Liver (tissue), 8 donors: ENCODE measurements at regions not wholly inside any gene's neighbourhood (a gene's known extent, or its start where the extent isn't known, plus 50 kb on each side); places are given as distances from the start of the nearest gene placed in this dataset.

Experiments used
- DNase-seq: peaks from one replicate; pipeline ENCODE4 v3.0.0-alpha.2; 2017; ENCODE audit warnings: low spot score
- H3K27ac ChIP-seq, 2 donors: one replicate each; pipeline ENCODE4 v1.7.0; 2013; ENCODE audit warnings: inconsistent platforms in 2 of 2, low read length in 2 of 2, control low read depth in 1 of 2, low read depth in 1 of 2, mild to moderate bottlenecking in 1 of 2
- H3K27me3 ChIP-seq, 4 donors: one replicate each; pipeline versions ENCODE4 v1.6.1 to v1.7.0; 2013; ENCODE audit warnings: low read length in 3 of 4, inconsistent platforms in 1 of 4, mild to moderate bottlenecking in 1 of 4, moderate library complexity in 1 of 4; ENCODE audit not compliant: control insufficient read depth in 4 of 4, insufficient read depth in 4 of 4
- H3K36me3 ChIP-seq, 4 donors: one replicate each; pipeline versions ENCODE4 v1.6.1 to v1.7.0; 2013; ENCODE audit warnings: low read length in 3 of 4, mild to moderate bottlenecking in 3 of 4, low read depth in 1 of 4, moderate library complexity in 1 of 4; ENCODE audit not compliant: control insufficient read depth in 4 of 4, insufficient read depth in 3 of 4
- H3K4me1 ChIP-seq, 4 donors: one replicate each; pipeline versions ENCODE4 v1.6.1 to v1.7.0; 2013; ENCODE audit warnings: low read length in 3 of 4, mild to moderate bottlenecking in 3 of 4, moderate library complexity in 1 of 4; ENCODE audit not compliant: control insufficient read depth in 4 of 4, insufficient read depth in 4 of 4
- H3K4me3 ChIP-seq, 3 donors: one replicate each; pipeline versions ENCODE4 v1.6.1 to v1.7.0; 2013; ENCODE audit warnings: low read length in 3 of 3, control low read depth in 1 of 3, low read depth in 1 of 3, mild to moderate bottlenecking in 1 of 3
- H3K9ac ChIP-seq, 2 donors: one replicate each; pipeline ENCODE4 v1.7.0; 2013; ENCODE audit warnings: low read length in 2 of 2, mild to moderate bottlenecking in 2 of 2, moderate library complexity in 2 of 2, control low read depth in 1 of 2, low read depth in 1 of 2
- H3K9me3 ChIP-seq, 4 donors: one replicate each; pipeline versions ENCODE4 v1.6.1 to v1.7.0; 2013; ENCODE audit warnings: low read length in 3 of 4; ENCODE audit not compliant: control insufficient read depth in 4 of 4
- EGR1 ChIP-seq, 2 donors: IDR thresholded peaks; 2 replicates each; pipeline ENCODE4 v1.6.1; 2016 to 2018; ENCODE audit warnings: antibody characterized with exemption in 2 of 2, low read depth in 2 of 2
- FOXA1 ChIP-seq: IDR thresholded peaks from 2 replicates; pipeline ENCODE4 v1.6.1; 2016; ENCODE audit warnings: antibody characterized with exemption
- FOXA2 ChIP-seq: IDR thresholded peaks from 2 replicates; pipeline ENCODE4 v1.6.1; 2016; ENCODE audit warnings: antibody characterized with exemption
- GABPA ChIP-seq, 2 donors: IDR thresholded peaks in 1 of 2; conservative IDR thresholded peaks in 1 of 2; 2 replicates each; pipeline ENCODE4 v1.6.1; 2016; ENCODE audit warnings: antibody characterized with exemption in 2 of 2, mild to moderate bottlenecking in 1 of 2, moderate library complexity in 1 of 2
- HNF4A ChIP-seq, 2 donors: conservative IDR thresholded peaks; 2 replicates each; pipeline ENCODE4 v1.6.1; 2016; ENCODE audit warnings: antibody characterized with exemption in 2 of 2, mild to moderate bottlenecking in 2 of 2
- HNF4G ChIP-seq: IDR thresholded peaks from 2 replicates; pipeline ENCODE4 v1.6.1; 2016; ENCODE audit warnings: antibody characterized with exemption
- JUND ChIP-seq, 2 donors: IDR thresholded peaks; 2 replicates each; pipeline ENCODE4 v1.6.1; 2016; ENCODE audit warnings: antibody characterized with exemption in 2 of 2
- NR2F2 ChIP-seq: IDR thresholded peaks from 2 replicates; pipeline ENCODE4 v1.6.1; 2016; ENCODE audit warnings: antibody characterized with exemption
- RAD21 ChIP-seq, 2 donors: IDR thresholded peaks; 2 replicates each; pipeline ENCODE4 v1.6.1; 2016; ENCODE audit warnings: antibody characterized with exemption in 2 of 2, mild to moderate bottlenecking in 2 of 2
- RXRA ChIP-seq, 2 donors: IDR thresholded peaks; 2 replicates each; pipeline ENCODE4 v1.6.1; 2017 to 2018; ENCODE audit warnings: antibody characterized with exemption in 2 of 2, mild to moderate bottlenecking in 1 of 2
- SP1 ChIP-seq: IDR thresholded peaks from 2 replicates; pipeline ENCODE4 v1.6.1; 2018; ENCODE audit warnings: antibody characterized with exemption, mild to moderate bottlenecking
- TAF1 ChIP-seq: conservative IDR thresholded peaks from 2 replicates; pipeline ENCODE4 v1.6.1; 2016; ENCODE audit warnings: antibody characterized with exemption, mild to moderate bottlenecking
- YY1 ChIP-seq: IDR thresholded peaks from 2 replicates; pipeline ENCODE4 v1.6.1; 2016; ENCODE audit warnings: antibody characterized with exemption, mild to moderate bottlenecking
- WGBS: extraction: QIAGEN DNeasy Blood & Tissue Kit; methylation state at CpG from one replicate; pipeline ENCODE4 v1.1.7; 2013; 5-methylcytosine and 5-hydroxymethylcytosine counted together
- TF ChIP-seq, protein P1 (sequence below): IDR thresholded peaks from 2 replicates; pipeline ENCODE4 v1.6.1; 2016; ENCODE audit warnings: antibody characterized with exemption
- TF ChIP-seq, protein P2 (sequence below): fragments of 150-350 bp; IDR thresholded peaks from 2 replicates; pipeline ENCODE4 v1.5.1; 2017; ENCODE audit warnings: improper control_type of control experiment, low read depth, low read length; ENCODE audit not compliant: missing input control
- TF ChIP-seq, protein P3 (sequence below): IDR thresholded peaks from 2 replicates; pipeline ENCODE4 v1.6.1; 2016; ENCODE audit warnings: antibody characterized with exemption
- TF ChIP-seq, protein P4 (sequence below): IDR thresholded peaks from 2 replicates; pipeline ENCODE4 v1.6.1; 2016; ENCODE audit warnings: antibody characterized with exemption
- TF ChIP-seq, protein P5 (sequence below): IDR thresholded peaks from 2 replicates; pipeline ENCODE4 v1.6.1; 2016; ENCODE audit warnings: antibody characterized with exemption, mild to moderate bottlenecking
- donor health status: healthy.
- donor health status: healthy.
- donor health status: healthy.
- donor health status: healthy.
- donor health status: healthy.

DNA sequence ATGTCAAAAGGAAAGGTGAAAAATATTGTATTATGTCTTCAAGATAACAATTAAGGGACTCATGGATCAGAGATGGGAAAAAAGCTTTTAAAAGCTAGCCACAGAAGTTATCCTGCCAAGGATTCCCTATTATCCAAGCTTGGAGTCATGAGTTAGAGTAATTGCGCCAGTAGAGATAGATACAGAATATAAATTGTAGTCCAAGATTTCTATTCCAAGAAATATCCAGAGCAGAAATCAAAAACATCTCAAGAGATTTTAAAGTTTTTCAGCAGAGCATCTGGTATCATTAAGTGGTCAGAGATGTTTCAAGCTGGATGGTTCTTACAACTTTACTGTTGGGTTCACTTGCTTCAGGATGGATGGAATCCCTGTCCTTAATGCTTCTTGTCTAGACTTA is 186.7 kb downstream of the PCDH18 start (continued):
- TF ChIP-seq, protein P1, sequence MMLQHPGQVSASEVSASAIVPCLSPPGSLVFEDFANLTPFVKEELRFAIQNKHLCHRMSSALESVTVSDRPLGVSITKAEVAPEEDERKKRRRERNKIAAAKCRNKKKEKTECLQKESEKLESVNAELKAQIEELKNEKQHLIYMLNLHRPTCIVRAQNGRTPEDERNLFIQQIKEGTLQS = no peak
- no peak for TF ChIP-seq SP1
- TF ChIP-seq, protein P2, sequence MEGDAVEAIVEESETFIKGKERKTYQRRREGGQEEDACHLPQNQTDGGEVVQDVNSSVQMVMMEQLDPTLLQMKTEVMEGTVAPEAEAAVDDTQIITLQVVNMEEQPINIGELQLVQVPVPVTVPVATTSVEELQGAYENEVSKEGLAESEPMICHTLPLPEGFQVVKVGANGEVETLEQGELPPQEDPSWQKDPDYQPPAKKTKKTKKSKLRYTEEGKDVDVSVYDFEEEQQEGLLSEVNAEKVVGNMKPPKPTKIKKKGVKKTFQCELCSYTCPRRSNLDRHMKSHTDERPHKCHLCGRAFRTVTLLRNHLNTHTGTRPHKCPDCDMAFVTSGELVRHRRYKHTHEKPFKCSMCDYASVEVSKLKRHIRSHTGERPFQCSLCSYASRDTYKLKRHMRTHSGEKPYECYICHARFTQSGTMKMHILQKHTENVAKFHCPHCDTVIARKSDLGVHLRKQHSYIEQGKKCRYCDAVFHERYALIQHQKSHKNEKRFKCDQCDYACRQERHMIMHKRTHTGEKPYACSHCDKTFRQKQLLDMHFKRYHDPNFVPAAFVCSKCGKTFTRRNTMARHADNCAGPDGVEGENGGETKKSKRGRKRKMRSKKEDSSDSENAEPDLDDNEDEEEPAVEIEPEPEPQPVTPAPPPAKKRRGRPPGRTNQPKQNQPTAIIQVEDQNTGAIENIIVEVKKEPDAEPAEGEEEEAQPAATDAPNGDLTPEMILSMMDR = no peak
- TF ChIP-seq NR2F2 = no peak

DNA sequence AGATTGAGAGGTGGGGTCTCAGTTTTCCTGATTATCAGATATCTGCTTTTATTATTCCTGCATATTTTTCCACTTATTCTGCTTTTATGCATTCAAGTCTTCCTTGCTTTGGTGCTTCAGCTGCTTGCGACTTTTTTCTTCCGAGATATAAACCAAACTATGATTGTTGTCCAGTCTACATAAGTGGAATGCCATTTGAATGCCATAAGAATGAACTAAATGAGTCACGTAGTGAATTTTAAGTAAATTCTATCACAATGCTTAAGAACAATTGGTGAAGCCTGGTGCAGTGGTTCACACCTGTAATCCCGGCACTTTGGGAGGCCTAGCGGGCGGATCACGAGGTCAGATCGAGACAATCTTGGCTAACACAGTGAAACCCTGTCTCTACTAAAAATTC is 189.1 kb downstream of the PCDH18 start:
- H3K27me3 ChIP-seq = no peaks in the 10 kb centered on the region
- WGBS = 78% methylated on average over 8 of the region's 8 CpGs

DNA sequence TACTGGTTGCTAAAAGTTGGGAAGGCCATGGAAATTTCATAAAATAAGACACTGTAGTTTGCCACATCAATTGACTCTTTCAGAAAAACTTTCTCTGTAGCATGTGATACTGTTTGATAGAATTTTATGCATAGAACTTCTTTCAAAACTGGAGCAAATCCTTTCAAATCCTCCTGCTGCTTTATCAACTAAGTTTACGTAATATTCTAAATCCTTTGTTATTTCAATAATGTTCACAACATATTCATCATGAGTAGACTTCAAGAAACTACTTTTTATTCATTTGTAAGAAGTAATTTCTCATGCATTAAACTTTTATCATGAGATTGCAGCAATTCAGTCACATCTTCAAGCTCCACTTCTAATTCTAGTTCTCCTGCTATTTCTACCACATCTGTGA is 199.3 kb downstream of the PCDH18 start:
- Histone ChIP-seq H3K36me3 (no peaks in the 10 kb centered on the region), H3K4me3 (no peak overlapping the region), H3K27me3 (no peaks in the 10 kb centered on the region), H3K9me3 (no peaks in the 10 kb centered on the region), H3K27ac (no peak overlapping the region), H3K4me1 (no peaks in the 10 kb centered on the region), H3K9ac (no peak overlapping the region)
- DNase-seq = no peak
- WGBS = 72% methylated on average over 1 of the region's 1 CpG
- TF ChIP-seq, protein P3, sequence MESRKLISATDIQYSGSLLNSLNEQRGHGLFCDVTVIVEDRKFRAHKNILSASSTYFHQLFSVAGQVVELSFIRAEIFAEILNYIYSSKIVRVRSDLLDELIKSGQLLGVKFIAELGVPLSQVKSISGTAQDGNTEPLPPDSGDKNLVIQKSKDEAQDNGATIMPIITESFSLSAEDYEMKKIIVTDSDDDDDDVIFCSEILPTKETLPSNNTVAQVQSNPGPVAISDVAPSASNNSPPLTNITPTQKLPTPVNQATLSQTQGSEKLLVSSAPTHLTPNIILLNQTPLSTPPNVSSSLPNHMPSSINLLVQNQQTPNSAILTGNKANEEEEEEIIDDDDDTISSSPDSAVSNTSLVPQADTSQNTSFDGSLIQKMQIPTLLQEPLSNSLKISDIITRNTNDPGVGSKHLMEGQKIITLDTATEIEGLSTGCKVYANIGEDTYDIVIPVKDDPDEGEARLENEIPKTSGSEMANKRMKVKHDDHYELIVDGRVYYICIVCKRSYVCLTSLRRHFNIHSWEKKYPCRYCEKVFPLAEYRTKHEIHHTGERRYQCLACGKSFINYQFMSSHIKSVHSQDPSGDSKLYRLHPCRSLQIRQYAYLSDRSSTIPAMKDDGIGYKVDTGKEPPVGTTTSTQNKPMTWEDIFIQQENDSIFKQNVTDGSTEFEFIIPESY = no peak
- TF ChIP-seq NR2F2 = no peak
- no peak for TF ChIP-seq HNF4G
- TF ChIP-seq RXRA (IDR thresholded peaks at IDR 0.05) = no peak
- TF ChIP-seq, protein P4, sequence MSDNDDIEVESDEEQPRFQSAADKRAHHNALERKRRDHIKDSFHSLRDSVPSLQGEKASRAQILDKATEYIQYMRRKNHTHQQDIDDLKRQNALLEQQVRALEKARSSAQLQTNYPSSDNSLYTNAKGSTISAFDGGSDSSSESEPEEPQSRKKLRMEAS = no peak
- TF ChIP-seq YY1 = no peak
- TF ChIP-seq TAF1 = no peak
- no peak for TF ChIP-seq HNF4A (conservative IDR thresholded peaks at IDR 0.05)
- TF ChIP-seq, protein P5, sequence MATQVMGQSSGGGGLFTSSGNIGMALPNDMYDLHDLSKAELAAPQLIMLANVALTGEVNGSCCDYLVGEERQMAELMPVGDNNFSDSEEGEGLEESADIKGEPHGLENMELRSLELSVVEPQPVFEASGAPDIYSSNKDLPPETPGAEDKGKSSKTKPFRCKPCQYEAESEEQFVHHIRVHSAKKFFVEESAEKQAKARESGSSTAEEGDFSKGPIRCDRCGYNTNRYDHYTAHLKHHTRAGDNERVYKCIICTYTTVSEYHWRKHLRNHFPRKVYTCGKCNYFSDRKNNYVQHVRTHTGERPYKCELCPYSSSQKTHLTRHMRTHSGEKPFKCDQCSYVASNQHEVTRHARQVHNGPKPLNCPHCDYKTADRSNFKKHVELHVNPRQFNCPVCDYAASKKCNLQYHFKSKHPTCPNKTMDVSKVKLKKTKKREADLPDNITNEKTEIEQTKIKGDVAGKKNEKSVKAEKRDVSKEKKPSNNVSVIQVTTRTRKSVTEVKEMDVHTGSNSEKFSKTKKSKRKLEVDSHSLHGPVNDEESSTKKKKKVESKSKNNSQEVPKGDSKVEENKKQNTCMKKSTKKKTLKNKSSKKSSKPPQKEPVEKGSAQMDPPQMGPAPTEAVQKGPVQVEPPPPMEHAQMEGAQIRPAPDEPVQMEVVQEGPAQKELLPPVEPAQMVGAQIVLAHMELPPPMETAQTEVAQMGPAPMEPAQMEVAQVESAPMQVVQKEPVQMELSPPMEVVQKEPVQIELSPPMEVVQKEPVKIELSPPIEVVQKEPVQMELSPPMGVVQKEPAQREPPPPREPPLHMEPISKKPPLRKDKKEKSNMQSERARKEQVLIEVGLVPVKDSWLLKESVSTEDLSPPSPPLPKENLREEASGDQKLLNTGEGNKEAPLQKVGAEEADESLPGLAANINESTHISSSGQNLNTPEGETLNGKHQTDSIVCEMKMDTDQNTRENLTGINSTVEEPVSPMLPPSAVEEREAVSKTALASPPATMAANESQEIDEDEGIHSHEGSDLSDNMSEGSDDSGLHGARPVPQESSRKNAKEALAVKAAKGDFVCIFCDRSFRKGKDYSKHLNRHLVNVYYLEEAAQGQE = no peak
- TF ChIP-seq FOXA2 = no peak
- TF ChIP-seq EGR1 (IDR thresholded peaks at IDR 0.05; ENCODE audit: low read depth in 2 of 2) = no peak
- no peak for TF ChIP-seq RAD21 (IDR thresholded peaks at IDR 0.05)
- no peak for TF ChIP-seq GABPA (IDR thresholded peaks at IDR 0.05 in 1 of 2, conservative IDR thresholded peaks at IDR 0.05 in 1 of 2)
- no peak for TF ChIP-seq JUND (IDR thresholded peaks at IDR 0.05)

More for the DNA sequence above, 189.1 kb downstream of the PCDH18 start:
- no peak for DNase-seq
- no peaks in the 10 kb centered on the region for H3K36me3 ChIP-seq
- H3K9ac ChIP-seq = no peak overlapping the region
- no peaks in the 10 kb centered on the region for H3K9me3 ChIP-seq
- H3K4me3 ChIP-seq = no peak overlapping the region
- no peak overlapping the region for H3K27ac ChIP-seq
- no peaks in the 10 kb centered on the region for H3K4me1 ChIP-seq
- TF ChIP-seq, protein P4 = no peak
- TF ChIP-seq HNF4G (no peak), TAF1 (no peak), NR2F2 (no peak), GABPA (IDR thresholded peaks at IDR 0.05 in 1 of 2, conservative IDR thresholded peaks at IDR 0.05 in 1 of 2) (no peak), RXRA (IDR thresholded peaks at IDR 0.05) (no peak), FOXA1 (no peak)
